ENCODE measurements at regions not wholly inside any gene's neighbourhood (a gene's known extent, or its start where the extent isn't known, plus 50 kb on each side); places are given as distances from the start of the nearest gene placed in this dataset.

DNA sequence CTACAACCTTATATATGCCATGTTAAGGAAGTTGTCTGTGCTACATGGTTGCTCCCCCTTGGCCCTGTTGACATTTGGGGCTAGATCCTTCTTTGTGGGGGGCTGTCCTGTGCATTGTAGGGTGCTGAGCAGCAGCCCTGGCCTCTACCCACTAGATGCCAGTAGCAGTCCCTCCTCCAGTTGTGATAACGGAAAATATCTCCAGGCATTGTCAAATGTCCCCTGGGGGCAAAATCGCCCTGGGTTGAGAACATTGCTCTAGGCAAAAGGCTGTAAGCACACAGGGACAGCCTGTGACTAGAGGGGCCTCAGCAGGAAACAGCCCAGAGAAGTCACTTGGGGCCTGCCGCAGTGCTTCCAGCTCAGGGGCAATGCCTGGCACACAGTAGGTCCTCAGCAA lies 1100.3 kb downstream of the BCL11B start:
- no peak for TF ChIP-seq CTCF (conservative IDR thresholded peaks at IDR 0.05 in 1 of 2, IDR thresholded peaks at IDR 0.05 in 1 of 2; ENCODE audit: extremely low read depth in 1 of 2, insufficient read depth in 1 of 2, low read depth in 1 of 2, low read length in 2 of 2)
- TF ChIP-seq EZH2 (IDR thresholded peaks at IDR 0.05; ENCODE audit: borderline replicate concordance, low read length) = no peak

Measured in mammary epithelial cell (primary cell).